Upper lobe of left lung (tissue), 4 donors: ENCODE measurements at regions not wholly inside any gene's neighbourhood (a gene's known extent, or its start where the extent isn't known, plus 50 kb on each side); places are given as distances from the start of the nearest gene placed in this dataset.

ENCODE experiments used
- EP300 ChIP-seq, 4 donors: sonication (generic); formaldehyde crosslinking; IDR thresholded peaks; one replicate each; pipeline ENCODE4 v1.5.1; 2017; ENCODE audit warnings: antibody characterized with exemption in 4 of 4, control low read depth in 2 of 4
- POLR2A ChIP-seq, 4 donors: fragments of 450-650 bp; IDR thresholded peaks; one replicate each; pipeline ENCODE4 v1.5.1; 2016 to 2017; ENCODE audit warnings: antibody characterized with exemption in 4 of 4, mild to moderate bottlenecking in 2 of 4

DNA sequence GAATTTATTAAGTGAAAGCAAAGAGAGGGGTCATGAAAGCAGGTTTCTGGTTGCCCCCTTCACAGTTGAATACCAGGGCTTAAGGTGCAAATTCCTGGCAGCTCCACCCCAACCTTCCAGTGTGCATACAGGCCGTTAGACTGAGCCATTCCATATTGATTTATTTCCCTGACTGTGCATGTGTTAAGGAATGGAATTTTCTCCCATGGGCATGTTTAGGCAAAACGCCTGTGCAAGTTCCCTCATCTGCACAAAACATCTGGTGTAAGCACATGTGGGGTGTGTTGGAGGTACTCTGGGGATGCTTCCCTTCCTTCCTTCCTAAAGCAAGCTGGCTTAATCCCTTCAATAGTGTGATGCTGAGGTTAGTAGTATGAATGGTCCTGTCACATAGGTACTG lies 1470.6 kb downstream of the MAT2B start:
- no peak for TF ChIP-seq POLR2A (IDR thresholded peaks at IDR 0.05)
- TF ChIP-seq EP300 (IDR thresholded peaks at IDR 0.05): no peak
